GM19372 (cell line): ENCODE measurements at regions not wholly inside any gene's neighbourhood (a gene's known extent, or its start where the extent isn't known, plus 50 kb on each side); places are given as distances from the start of the nearest gene placed in this dataset.
"Not testable (repeated sequence)": the region's sequence is repeated elsewhere in the genome, so short reads cannot be mapped to it uniquely, and the experiment has no call there.

Experiments used
- ATAC-seq: cut with Tn5 transposase; IDR thresholded peaks from one replicate; pipeline ENCODE4 v1.9.1; 2021; ENCODE audit warnings: mild to moderate bottlenecking, low read depth, moderate library complexity; ENCODE audit not compliant: unreplicated experiment

DNA sequence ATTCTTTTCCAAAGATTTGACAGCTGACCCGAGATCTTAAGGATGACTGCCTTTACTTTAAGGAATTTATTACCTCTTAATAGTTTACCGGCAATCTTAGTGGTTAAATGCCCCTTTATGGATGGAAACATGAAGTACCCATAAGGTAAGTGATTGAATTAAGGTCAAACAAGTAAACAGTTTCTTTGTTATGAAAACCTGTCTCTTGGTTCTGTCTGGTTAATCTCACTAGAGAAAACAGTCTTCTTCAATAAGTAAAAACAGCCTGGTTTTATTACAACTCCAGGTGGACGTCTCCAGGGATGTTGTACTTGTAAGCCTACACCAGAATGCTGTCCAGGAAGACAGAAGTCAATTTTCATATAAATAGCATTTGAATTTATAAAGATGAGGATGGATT is 161.8 kb upstream of the MTPN start:
- ATAC-seq: no peak

DNA sequence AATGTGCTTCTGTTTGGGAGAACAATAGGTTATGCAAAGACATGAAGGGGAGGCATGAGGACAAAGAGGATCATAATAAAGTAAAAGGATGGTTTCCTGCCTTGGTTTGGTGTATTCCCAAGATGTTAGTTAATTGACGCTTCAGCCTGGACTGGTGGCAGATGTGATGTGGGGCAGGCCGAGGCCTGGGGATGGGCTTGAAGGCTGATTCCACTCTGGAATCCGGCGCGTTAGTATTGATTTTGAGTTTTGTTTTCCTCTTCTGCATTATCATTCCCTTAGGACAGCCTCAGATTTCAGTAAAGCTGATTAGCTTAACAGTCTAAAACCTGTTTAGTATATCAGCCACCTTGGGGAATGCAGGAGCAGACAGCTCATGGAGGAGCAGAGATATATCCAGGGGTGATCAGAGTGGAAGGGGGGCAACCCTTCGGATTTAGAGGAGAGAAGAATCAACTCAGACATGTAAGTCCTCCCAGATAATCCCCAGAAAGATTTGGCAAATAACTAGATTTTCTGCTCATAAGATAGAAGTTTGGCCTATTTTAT is 159.8 kb upstream of the MTPN start:
- ATAC-seq: no peak

DNA sequence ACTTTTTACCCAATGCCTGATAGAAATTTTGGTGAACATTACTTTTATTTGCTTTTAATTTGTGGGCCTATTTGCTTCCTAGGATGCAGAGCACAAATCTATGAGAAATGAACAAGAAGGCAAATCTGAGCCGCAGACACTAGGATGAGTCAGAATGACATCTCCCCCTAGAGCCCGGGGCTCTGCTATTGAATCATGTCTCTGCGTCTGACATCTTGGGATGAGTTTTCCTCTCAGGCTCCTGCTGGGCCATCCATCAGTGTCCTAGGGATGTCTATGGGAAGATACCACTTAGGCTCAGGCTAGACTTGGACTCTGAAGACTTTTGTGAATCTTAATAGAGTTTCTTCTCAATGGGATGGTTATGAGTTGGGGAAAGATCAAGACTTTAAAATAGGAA is 157.3 kb upstream of the MTPN start:
- no peak for ATAC-seq

DNA sequence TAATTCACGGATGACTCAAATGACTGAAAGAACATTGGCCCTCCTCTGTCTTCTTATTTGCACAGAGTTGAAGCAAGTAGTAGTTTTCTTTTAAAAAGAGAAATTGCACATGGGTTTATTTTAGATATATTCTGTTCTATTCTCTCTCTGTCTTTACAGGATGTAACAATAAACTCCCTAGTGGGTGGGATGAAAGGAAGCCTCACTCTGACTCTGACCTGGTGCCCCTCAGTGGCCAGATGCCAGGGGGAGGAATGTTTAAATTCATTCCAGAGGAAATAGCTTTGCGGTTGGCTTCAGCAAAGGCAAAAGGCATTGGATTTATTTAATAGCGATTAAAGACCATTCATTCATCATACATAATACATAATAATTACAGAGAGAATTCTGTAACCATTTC is 156.4 kb upstream of the MTPN start:
- no peak for ATAC-seq

DNA sequence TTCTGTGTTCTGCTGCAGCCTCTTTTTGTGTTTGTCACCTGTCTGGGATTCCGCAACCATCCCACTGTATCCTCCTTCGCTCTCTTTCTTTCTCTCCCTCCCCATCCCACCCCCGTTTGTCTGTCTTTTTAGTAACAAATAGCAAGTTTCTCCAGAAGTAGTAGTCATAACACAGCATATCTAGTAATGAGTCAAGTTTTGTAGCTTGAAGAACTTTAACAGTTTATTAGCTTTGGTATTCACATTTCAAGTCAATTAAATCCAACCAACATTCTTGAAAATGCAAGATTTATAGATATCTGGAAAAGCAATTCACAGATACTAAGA is 154.1 kb upstream of the MTPN start:
- no peak for ATAC-seq

DNA sequence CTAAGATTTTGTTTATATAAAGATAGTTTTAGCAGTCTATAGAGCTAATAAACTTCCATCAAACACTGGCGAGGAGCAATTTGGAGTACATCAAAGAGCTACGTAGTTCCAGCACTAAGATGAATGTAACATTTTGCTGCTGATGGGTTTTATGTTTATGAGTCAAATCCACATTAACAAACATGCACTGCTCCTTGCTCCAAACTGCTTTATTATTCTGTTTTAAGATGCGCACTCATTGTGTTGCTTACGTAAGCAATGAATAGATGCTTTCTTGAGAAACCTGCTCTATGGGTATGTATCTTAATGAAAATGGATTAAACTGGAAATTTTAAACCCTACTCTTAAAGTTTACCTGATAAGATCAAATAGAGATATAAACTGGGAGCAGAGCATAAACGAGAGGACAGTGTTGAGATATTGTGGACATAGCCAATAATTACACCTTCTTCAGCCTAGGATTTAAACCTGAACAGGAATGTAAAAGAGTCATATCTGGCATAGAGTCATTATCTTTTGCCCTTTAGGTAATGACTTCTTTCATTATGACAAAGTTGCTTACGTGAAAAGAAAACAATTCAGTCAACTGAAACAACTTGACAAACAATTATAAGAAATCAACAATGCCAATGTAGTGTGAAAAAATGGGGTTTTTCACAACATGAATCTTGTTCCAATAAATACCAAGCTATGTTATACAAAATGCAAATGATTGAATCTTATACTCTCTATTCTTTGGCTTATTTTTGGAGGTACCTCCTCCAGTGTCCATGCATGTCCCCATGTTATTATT is 153.5 kb upstream of the MTPN start:
- no peak for ATAC-seq

DNA sequence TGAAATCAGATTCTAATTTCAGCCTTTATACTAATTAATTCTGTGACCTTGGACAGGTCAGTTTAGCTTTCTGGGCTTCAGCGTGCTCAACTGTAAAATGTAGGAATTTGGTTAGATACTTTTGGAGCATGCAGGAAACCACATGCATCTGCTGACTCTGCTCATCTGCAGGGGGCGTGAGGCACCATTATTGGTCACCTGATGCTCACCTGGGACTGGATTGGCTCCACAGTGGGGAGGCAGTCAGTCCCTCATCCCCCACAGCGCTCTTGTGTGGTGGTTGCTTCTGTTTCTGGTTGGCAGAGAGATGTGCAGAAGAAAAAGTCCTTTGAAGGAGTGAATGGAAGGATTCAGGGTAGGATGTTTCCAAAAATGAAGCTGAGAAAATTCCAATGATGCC is 150.9 kb upstream of the MTPN start:
- ATAC-seq: no peak

DNA sequence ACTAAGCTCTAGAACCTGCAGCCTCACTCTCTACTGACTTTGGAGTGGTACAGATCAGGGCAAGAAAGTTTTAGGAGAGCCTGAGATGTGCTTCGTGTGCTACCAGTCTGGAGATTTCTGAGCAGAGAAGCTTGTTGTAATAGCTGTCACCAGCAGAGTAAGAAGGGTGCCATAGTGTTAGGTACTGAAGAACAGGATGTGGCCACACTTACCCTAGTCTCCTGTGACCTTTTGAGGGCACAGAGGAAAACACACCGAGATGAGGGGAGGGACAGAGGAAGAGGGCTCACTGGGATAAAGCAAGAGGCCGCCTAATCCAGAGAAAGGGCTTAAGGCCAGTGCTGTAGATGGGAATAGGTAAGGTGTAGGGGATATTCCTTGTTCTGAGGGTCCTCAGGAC is 146.2 kb upstream of the MTPN start:
- ATAC-seq: no peak

DNA sequence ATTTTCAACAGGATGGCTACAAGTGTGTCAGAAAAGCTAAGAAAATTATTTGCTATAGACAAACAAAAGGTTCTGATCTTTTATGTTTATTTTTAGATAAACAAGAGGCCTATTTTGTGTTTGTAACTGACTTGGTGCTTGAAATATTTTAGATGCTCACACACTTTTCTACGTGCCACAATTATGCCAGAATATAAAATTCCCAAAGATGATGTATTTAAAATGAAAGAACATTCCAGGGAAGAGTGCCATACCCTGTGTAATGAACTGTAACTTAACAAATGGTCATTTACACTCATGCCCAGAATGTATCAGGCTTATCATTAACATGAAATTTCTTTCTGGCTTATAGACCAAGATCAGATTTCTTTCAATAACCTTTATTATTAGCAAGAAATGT is 144.9 kb upstream of the MTPN start:
- ATAC-seq: no peak

DNA sequence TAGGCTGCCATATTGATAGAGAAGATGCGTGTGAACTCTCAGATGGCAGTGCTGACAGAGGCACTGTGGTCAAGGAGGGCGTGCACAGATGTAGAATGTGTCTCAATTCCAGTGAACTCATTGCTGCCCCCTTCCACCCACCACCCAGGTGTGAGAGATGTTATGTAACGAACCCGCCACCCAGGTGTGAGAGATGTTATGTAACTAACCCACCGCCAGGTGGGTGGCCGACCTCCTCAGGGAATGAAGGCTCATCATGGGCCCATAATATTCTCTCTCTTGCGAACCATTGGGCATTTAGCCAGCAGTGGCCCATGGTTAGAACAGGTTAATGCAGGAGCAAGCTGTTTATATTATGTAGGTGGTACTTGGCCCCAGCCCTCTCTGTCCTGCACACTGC is 140.4 kb upstream of the MTPN start:
- ATAC-seq: no peak

DNA sequence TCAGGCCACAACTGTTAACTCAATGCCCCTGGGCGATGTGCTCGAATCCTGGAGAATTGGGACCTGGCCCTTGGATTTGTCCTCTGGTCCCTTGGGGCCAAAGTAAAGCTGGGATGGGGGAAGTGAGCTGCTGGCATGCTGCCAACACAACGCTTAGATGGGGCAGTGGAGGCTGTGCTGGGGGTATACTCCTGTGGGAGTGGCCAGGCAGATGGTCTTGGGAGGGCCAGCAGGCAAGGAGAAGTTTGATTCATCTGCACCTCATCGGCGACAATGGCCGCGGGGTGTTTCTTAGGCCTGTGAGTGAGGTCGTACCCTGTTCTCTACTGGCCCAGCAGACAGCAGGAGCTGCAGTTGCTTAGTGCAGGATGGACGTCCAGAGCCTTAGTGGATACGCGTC is 139.0 kb upstream of the MTPN start:
- no peak for ATAC-seq

DNA sequence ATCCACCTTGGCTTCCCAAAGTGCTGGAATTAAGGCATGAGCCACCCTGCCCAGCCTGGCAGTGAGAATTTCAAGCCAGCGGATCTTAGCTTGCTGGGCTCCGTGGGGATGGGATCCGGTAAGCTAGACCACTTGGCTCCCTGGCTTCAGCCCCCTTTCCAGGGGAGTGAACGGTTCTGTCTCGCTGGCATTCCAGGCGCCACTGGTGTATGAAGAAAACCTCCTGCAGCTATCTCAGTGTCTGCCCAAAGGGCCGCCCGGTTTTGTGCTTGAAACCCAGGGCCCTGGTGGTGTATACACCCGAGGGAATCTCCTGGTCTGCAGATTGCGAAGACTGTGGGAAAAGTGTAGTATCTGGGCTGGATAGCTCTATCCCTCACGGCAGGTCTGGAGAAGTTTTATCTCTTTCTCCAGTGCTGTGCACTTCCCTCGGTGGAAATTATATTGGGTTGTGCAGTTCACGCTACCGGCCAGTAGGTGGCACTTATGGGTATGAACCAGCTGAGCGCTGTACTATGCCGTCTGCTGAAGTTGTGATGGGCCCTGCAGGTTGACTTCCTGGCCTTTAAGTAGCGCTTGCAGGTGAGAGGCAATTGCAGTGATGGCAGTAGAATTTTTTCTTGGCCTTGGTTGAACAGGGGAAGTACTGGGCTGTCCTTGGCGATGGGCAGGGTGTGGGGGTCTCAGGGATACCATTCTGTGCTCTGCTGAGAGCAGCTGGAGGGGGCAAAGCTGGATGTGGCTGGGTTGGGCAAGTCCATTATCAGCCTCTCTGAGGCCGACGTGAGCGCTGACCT is 138.0 kb upstream of the MTPN start:
- peak; percentile 98 for ATAC-seq

DNA sequence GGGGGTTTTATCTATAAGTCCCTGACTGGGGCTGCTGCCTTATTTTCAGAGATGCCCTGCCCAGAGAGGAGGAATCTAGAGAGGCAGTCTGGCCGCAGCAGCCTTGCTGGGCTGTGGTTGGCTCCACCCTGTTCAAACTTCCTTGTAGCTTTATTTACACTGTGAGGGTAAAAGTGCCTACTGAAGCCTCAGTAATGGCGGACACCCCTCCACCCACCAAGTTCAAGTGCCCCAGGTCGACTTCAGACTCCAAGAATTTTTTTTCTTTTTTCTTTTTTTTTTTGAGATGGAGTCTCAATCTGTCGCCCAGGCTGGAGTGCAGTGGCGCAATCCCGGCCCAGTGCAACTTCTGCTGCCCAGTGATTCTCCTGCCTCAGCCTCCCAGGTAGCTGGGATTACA is 137.3 kb upstream of the MTPN start:
- ATAC-seq: not testable (repeated sequence)

DNA sequence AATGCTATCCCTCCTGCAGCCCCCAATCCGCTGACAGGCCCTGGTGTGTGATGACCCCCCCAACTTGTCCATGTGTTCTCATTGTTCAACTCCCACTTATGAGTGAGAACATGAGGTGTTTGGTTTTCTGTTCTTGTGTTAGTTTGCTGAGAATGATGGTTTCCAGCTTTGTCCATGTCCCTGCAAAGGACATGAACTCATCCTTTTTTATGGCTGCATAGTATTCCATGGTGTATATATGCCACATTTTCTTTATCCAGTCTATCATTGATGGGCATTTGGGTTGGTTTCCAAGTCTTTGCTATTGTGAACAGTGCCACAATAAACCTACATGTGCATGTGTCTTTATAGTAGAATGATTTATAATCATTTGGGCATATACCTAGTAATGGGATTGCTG is 131.9 kb upstream of the MTPN start:
- ATAC-seq: not testable (repeated sequence)

DNA sequence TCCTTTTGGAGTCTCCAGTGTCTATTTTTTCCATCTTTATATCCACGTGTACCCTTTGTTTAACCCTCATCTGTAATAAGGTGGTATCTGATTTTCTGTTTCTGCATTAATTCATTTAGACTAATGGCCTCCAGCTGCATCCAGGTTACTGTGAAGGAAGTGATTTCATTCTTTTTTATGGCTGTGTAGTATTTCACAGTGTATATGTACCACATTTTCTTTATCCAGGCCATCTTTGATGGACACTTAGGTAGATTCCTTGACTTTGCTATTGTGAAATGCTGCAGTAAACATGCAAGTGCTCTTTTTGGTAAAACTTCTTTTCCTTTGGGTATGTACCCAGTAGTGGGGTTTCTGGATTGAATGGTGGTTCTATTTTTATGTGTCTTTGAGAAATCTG is 128.0 kb upstream of the MTPN start:
- ATAC-seq: no peak

DNA sequence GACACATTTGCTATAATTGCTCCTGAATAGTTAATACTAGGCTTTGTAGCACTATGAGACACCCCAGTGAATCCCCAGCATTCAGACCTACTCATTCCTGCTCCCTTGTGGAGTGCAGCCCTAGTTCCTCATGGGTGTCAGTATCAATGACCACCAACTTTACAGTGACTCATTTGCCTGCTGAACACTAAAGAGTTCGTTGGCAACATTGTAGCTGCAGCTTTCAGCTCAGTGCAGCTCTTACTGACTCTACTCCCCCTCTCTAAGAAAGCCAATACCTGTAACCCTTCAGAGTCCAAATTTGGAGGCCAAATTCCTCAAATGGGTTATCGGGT is 127.1 kb upstream of the MTPN start:
- no peak for ATAC-seq

DNA sequence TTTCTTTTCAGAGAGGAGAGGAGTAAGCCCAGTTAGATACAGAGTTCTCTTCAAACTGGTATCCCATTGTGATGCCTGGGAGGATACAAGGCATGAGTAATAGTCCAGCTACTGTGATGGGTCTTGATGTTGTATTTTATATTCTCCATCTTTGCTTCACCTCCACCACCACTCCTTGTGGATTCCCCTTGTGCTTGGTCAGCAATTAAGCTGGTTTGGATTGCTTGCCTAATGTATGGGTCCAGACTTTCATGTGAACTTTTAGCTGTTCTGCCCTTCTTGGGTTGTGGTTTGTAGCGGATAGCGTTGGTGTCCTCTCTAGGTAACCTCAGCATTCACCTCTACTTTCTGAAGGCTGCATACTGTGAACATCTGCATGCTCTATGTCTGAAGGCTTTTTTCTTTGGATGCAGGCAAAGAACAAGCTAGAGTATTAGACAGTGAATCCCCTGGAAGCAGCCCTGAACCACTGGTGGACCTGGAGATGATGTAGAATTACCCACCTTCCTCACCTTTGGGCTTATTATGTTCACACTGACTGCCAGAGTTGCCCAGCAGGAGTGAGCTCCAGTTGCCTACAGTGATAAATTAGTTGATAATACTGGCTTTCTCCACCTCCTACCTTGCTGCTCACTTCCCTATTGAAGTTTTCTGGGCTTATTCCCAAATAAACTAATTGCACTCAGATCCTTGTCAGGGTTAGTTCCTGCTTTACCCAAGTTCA is 126.5 kb upstream of the MTPN start:
- no peak for ATAC-seq

DNA sequence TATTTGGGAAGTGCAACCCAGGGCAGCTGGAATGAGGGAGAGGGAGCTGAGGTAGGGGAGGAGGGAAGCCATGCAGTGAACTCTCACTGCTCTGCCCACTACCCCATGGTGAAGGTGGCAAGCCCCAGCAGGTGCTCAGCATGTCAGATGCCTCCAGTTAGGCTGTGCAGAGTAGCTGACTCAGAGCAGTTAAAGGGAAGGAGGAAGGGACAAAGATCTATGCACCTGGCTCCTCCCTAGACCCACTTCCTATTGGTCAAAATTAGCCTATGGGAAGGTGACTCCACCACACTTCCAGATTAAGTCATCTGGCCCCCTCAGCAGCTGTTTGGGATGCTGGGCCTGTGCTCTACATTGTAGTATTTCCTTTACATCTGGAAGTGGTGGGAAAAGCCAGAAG is 125.7 kb upstream of the MTPN start:
- ATAC-seq: no peak

DNA sequence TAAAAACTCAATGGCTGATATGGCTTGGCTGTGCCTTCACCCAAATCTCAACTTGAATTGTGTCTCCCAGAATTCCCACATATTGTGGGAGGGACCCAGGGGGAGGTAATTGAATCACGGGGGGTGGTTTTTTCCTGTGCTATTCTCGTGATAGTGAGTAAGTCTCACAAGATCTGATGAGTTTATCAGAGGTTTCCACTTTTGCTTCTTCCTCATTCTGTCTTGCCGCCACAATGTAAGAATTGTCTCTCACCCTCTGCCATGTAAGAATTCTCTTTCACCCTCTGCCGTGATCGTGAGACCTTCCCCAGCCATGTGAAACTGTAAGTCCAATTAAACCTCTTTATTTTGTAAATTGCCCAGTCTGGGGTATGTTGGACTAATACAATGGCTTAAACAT is 115.6 kb upstream of the MTPN start:
- ATAC-seq: not testable (repeated sequence)

DNA sequence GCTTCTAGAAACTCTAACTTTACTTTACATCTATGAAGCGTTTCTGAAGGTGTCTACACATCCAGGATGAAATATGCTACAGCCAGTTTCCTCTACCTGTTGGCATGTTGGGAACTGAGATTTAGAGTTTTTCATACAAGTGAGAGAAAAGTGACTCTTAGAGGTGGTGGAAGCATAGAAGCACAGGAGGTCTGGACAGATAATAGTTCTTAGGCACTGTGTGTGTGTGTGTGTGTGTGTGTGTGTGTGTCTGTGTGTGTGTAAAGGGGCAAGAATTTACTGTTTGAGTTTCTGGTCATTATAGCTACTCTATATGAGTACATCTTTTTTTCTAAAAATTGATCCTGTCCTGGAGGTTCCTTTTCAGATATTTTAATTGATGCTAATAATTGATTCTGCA is 110.7 kb upstream of the MTPN start:
- no peak for ATAC-seq

DNA sequence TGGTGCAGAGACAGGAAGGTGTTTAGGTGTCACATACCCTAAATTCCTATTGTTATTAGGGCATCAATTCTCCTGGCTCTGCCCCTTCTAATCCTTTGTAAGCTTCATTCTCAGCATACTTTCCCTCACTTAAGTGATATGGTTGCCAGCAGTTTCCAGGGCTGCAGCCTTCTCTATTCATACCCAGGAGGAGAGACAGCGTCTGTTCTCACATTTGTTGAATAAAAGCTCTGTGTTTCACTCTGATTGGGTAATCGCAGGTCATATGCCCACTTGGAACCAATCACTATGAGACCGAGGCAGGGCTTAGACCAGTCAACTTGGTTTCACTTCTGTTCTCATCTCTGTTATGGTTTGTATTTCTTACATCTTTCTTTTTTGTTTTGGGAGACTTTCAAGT is 109.6 kb upstream of the MTPN start:
- ATAC-seq: peak; percentile 99
